ENCODE measurements at regions not wholly inside any gene's neighbourhood (a gene's known extent, or its start where the extent isn't known, plus 50 kb on each side); places are given as distances from the start of the nearest gene placed in this dataset.

GRCh38 chr22:35175392-35175791, 81.9 kb upstream of the HMGXB4 start:
- no peak for TF ChIP-seq POLR2A (IDR thresholded peaks at IDR 0.05; ENCODE audit: low read depth, low read length)
- TF ChIP-seq CTCF (conservative IDR thresholded peaks at IDR 0.05; ENCODE audit: low read depth, low read length) = no peak
- no peak for TF ChIP-seq FOS (IDR thresholded peaks at IDR 0.05; ENCODE audit: low read depth, low read length)
- no peak for TF ChIP-seq RAD21 (IDR thresholded peaks at IDR 0.05; ENCODE audit: low read length)
- TF ChIP-seq ELK1 (IDR thresholded peaks at IDR 0.05; ENCODE audit: borderline replicate concordance, low read depth, low read length) = no peak
- TF ChIP-seq SMC3 (IDR thresholded peaks at IDR 0.05; ENCODE audit: low read depth, low read length) = no peak
- TF ChIP-seq RFX5 (IDR thresholded peaks at IDR 0.05; ENCODE audit: low read depth, low read length) = no peak
- no peak for TF ChIP-seq BHLHE40 (IDR thresholded peaks at IDR 0.05; ENCODE audit: low read depth, low read length)
- TF ChIP-seq RCOR1 (IDR thresholded peaks at IDR 0.05; ENCODE audit: insufficient replicate concordance, low read length) = no peak
- TF ChIP-seq, protein P1, sequence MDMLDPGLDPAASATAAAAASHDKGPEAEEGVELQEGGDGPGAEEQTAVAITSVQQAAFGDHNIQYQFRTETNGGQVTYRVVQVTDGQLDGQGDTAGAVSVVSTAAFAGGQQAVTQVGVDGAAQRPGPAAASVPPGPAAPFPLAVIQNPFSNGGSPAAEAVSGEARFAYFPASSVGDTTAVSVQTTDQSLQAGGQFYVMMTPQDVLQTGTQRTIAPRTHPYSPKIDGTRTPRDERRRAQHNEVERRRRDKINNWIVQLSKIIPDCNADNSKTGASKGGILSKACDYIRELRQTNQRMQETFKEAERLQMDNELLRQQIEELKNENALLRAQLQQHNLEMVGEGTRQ (IDR thresholded peaks at IDR 0.05; ENCODE audit: low read depth, low read length) = no peak
